ENCODE measurements at regions not wholly inside any gene's neighbourhood (a gene's known extent, or its start where the extent isn't known, plus 50 kb on each side); places are given as distances from the start of the nearest gene placed in this dataset.

- Histone ChIP-seq H3K9me3 (ENCODE audit: control insufficient read depth, insufficient read depth, low read depth, low read length) (no peaks in the 10 kb centered on the region), H3K27me3 (ENCODE audit: control insufficient read depth, insufficient read depth, low read length) (no peaks in the 10 kb centered on the region), H3K9ac (ENCODE audit: insufficient read depth, low read length) (no peak overlapping the region), H4K20me1 (ENCODE audit: control insufficient read depth, extremely low read depth, insufficient read depth, low read length) (no peaks in the 10 kb centered on the region), H3K4me1 (ENCODE audit: control insufficient read depth, extremely low read depth, insufficient read depth, low read length) (no peaks in the 10 kb centered on the region), H3K79me2 (ENCODE audit: control insufficient read depth, insufficient read depth, low read length) (no peaks in the 10 kb centered on the region), H3K4me3 (replicated peaks in 1 of 4; ENCODE audit: control extremely low read depth in 1 of 4, insufficient read depth in 1 of 4, low read depth in 3 of 4, low read length in 4 of 4) (no peak overlapping the region), H3K36me3 (ENCODE audit: control insufficient read depth, insufficient read depth, low read length) (no peaks in the 10 kb centered on the region), H3K27ac (ENCODE audit: insufficient read depth, low read length) (no peak overlapping the region), H3K4me2 (ENCODE audit: extremely low read depth, insufficient read depth, low read length) (no peak overlapping the region), H2AFZ (ENCODE audit: low read length) (no peak overlapping the region)
- TF ChIP-seq, protein P1, sequence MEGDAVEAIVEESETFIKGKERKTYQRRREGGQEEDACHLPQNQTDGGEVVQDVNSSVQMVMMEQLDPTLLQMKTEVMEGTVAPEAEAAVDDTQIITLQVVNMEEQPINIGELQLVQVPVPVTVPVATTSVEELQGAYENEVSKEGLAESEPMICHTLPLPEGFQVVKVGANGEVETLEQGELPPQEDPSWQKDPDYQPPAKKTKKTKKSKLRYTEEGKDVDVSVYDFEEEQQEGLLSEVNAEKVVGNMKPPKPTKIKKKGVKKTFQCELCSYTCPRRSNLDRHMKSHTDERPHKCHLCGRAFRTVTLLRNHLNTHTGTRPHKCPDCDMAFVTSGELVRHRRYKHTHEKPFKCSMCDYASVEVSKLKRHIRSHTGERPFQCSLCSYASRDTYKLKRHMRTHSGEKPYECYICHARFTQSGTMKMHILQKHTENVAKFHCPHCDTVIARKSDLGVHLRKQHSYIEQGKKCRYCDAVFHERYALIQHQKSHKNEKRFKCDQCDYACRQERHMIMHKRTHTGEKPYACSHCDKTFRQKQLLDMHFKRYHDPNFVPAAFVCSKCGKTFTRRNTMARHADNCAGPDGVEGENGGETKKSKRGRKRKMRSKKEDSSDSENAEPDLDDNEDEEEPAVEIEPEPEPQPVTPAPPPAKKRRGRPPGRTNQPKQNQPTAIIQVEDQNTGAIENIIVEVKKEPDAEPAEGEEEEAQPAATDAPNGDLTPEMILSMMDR (conservative IDR thresholded peaks at IDR 0.05 in 1 of 2, IDR thresholded peaks at IDR 0.05 in 1 of 2; ENCODE audit: low read depth in 1 of 2, low read length in 2 of 2): peak; percentile 33 to 44
- no peak for TF ChIP-seq EZH2 (IDR thresholded peaks at IDR 0.05; ENCODE audit: low read length, missing control alignments)
- DNase-seq (ENCODE audit: low read depth in 2 of 2): peak; percentile 19 to 24
These were observed 69.7 kb upstream of the SULT1C3 start for GRCh38 chr2:108169982-108170625.

GRCh38 chr2:108171657-108172056 is 68.1 kb upstream of the SULT1C3 start:
- no peaks in the 10 kb centered on the region for H3K79me2 ChIP-seq (ENCODE audit: control insufficient read depth, insufficient read depth, low read length)
- H2AFZ ChIP-seq (ENCODE audit: low read length): no peak overlapping the region
- DNase-seq (ENCODE audit: low read depth in 2 of 2): no peak
- no peaks in the 10 kb centered on the region for H3K36me3 ChIP-seq (ENCODE audit: control insufficient read depth, insufficient read depth, low read length)
- no peaks in the 10 kb centered on the region for H4K20me1 ChIP-seq (ENCODE audit: control insufficient read depth, extremely low read depth, insufficient read depth, low read length)
- no peak overlapping the region for H3K4me2 ChIP-seq (ENCODE audit: extremely low read depth, insufficient read depth, low read length)
- no peak overlapping the region for H3K4me3 ChIP-seq (replicated peaks in 1 of 4; ENCODE audit: control extremely low read depth in 1 of 4, insufficient read depth in 1 of 4, low read depth in 3 of 4, low read length in 4 of 4)
- H3K27ac ChIP-seq (ENCODE audit: insufficient read depth, low read length): no peak overlapping the region
- no peak overlapping the region for H3K9ac ChIP-seq (ENCODE audit: insufficient read depth, low read length)
- no peak for TF ChIP-seq EZH2 (IDR thresholded peaks at IDR 0.05; ENCODE audit: low read length, missing control alignments)
- TF ChIP-seq, protein P1 (conservative IDR thresholded peaks at IDR 0.05 in 1 of 2, IDR thresholded peaks at IDR 0.05 in 1 of 2; ENCODE audit: low read depth in 1 of 2, low read length in 2 of 2): no peak
- H3K27me3 ChIP-seq (ENCODE audit: control insufficient read depth, insufficient read depth, low read length): no peaks in the 10 kb centered on the region
- H3K4me1 ChIP-seq (ENCODE audit: control insufficient read depth, extremely low read depth, insufficient read depth, low read length): no peaks in the 10 kb centered on the region
- H3K9me3 ChIP-seq (ENCODE audit: control insufficient read depth, insufficient read depth, low read depth, low read length): no peaks in the 10 kb centered on the region

DNA sequence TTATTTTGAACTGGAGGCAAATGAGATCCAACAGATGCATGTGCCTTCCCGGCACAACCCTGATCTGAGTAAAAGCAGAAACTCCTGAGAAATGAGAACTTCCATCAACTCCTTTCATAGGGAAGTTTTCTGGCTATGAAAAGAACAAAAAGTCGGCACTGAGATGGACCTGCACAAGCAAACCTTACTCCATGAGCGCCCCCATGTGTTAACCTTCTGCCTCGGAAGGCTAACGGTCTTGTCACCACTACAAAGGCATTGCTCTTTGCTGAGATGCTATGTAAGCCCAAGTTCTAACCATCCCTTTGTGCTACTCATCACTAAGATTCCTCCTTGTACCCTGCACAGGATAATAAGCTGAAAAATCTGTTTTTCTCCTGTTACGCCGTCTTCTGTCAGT is 57.3 kb upstream of the SULT1C3 start:
- Histone ChIP-seq H2AFZ (ENCODE audit: low read length) (no peak overlapping the region), H3K9me3 (ENCODE audit: control insufficient read depth, insufficient read depth, low read depth, low read length) (no peaks in the 10 kb centered on the region), H3K27ac (ENCODE audit: insufficient read depth, low read length) (no peak overlapping the region), H3K4me1 (ENCODE audit: control insufficient read depth, extremely low read depth, insufficient read depth, low read length) (no peaks in the 10 kb centered on the region), H3K79me2 (ENCODE audit: control insufficient read depth, insufficient read depth, low read length) (no peaks in the 10 kb centered on the region), H3K36me3 (ENCODE audit: control insufficient read depth, insufficient read depth, low read length) (no peaks in the 10 kb centered on the region), H3K4me3 (replicated peaks in 1 of 4; ENCODE audit: control extremely low read depth in 1 of 4, insufficient read depth in 1 of 4, low read depth in 3 of 4, low read length in 4 of 4) (no peak overlapping the region), H4K20me1 (ENCODE audit: control insufficient read depth, extremely low read depth, insufficient read depth, low read length) (no peaks in the 10 kb centered on the region), H3K4me2 (ENCODE audit: extremely low read depth, insufficient read depth, low read length) (no peak overlapping the region), H3K9ac (ENCODE audit: insufficient read depth, low read length) (no peak overlapping the region), H3K27me3 (ENCODE audit: control insufficient read depth, insufficient read depth, low read length) (no peaks in the 10 kb centered on the region)
- TF ChIP-seq, protein P1 (conservative IDR thresholded peaks at IDR 0.05 in 1 of 2, IDR thresholded peaks at IDR 0.05 in 1 of 2; ENCODE audit: low read depth in 1 of 2, low read length in 2 of 2): peak in 1 of 2 donors; percentile 14
- TF ChIP-seq EZH2 (IDR thresholded peaks at IDR 0.05; ENCODE audit: low read length, missing control alignments): no peak
- DNase-seq (ENCODE audit: low read depth in 2 of 2): peak in 1 of 2 donors; percentile 1
